NCI-H226 (cell line): ENCODE measurements at regions not wholly inside any gene's neighbourhood (a gene's known extent, or its start where the extent isn't known, plus 50 kb on each side); places are given as distances from the start of the nearest gene placed in this dataset.

Experiments
- DNase-seq: peaks from one replicate; pipeline ENCODE4 v3.0.0-alpha.2; 2015

DNA sequence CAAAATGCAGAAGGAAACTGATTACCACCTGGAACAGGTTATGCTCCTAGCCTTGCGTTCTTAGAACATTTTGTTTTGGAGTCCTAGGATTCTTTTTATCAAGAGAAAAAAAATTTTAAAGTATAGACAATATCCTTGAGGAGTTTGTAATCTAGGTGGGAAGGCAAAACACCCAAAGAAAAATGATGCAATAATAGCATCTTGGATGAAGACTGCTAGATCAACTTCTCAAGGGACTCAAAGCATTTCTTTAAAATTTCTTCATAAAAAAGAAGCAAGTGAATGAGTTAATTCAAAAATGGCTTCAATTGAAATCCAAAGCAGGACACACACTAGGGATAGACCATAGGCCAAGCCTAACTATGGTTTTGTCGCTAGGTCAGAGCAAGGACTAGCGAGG is 515.8 kb upstream of the ZFHX3 start:
- no peak for DNase-seq

DNA sequence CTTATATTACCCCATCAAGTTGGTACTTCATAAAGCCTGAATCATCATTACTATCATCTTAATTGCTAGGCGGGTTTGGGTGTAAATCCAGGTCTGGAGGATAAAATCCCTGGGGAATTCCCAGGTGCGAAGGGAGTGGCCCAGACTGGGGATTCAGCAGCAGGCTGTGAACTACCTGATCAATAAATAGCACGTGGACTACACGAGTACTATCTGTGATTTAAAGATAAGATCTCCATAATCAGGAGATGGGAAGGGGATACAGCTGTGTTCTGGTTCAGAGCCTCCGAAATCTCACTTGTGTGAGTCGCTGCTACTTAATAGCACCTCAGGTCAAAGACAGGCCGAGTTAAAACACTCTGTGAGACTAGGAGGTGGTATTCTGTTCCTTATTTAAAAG is 512.6 kb upstream of the ZFHX3 start:
- DNase-seq = no peak

DNA sequence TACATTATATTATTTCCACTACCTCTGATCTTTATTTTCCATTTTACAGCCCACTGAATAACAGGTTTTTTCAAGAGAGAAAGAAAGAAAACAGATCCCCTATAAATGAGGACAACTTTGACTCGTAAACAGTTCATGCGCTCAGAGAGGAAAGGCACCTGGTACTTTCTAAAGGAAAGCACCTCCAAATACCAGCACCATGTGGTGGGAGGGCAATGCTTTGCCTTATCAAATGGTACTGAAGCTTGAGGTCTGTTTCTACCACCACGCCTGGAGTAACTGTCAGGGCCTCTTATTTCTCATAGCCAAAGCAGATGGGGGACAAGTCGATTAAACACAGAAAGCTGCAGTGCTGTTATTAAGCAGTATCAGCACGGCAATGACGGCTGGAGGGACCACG is 510.3 kb upstream of the ZFHX3 start:
- no peak for DNase-seq

DNA sequence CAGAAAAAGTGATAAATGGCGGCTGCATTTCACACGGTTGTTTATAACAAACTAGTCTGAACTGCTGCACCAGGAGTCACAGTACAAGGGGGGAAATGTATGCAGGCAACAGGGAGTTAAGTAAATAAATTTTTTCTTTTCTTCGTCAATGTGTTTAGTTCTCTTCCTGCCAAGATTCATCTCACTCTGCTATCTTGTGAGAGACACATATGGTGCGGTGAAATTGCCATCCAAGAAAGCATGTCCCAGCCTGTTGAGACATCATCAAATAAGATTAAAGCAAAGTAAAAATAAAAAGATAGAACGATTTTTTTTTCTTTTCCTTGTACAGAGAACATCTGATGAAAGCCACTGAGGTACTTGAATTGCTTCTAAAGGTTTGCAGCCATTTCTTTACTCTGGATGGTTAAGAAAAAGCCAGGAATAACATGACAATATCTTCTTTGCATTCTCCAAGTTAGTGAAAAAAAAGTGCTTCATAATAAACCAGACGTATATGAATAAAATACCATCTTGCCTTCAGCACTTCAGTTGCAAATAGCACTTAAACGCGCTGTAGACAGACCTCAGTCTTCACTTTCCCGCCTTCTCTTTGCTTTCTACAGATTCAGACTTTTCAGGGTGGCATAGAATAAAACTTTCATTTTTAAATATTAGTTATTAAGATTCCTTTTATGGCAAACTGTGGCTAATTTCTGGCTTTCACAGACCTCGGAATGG is 506.2 kb upstream of the ZFHX3 start:
- DNase-seq = no peak

DNA sequence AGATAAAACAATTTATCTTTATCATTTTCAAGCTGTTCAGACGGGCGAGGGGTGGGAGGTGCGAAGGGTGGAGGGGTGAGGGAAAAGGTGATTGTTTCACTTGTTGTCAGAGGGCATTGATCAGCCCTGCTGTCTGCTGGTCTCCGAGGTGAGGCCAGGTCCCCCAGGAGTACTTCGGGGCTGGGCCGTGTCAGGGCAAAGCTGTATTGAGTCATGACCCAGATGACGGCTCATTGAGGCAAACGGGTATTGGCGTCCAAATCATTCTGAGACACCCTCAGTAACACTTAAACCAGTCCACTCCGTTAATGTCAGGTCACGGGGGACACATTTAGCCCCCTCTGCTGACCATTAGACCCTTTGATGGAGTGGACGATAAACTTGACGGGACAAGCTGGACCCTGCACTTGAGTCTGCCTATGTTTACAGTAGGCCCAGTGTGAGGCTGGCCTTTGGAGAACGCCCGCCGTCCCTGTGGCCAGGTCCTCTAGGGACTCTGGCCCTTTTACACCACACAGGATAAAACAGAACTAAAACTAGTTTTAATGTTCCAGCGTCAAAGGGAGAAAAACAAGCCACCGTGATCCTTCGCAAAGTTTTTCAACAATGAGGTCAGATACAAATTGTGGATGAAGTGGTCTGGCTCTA is 502.2 kb upstream of the ZFHX3 start:
- no peak for DNase-seq

DNA sequence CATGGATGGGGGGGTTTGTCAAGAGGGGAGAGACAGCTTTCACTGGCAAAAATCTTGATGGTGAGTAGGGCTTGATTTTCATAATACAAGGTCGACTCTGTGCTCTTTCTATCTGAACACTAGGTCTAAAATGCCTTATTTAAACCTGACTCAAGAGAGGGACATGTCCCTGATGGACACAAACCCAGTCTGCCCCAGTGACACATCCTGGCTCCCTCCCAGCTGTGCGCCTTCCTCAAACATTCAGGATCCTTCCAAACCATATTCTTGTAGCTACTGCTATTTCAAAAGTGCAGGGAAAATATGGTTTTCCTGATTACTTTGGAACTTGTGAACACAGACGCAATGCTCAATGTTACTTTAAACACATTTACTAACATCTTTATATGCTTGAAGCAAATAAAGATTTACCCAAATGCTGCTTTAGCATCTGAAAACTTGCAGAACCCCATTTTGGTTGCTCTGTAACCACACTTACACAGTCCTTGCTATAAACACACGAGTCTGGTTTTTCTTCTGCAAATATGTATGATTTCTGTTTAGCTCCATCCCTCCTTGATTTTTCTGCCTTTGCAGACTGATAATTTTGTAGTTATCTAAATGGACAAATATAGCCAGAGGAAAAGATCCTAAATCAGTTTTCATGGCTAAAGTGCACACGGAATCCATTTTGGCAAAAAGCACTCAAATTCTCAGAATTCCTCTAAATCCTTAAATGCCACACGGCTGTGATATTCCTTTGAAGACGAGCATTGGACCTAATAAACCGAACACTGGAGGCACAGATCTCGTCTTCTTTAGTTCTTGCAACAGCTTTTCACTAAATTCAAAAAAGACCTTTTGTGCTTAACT is 499.9 kb upstream of the ZFHX3 start:
- no peak for DNase-seq

DNA sequence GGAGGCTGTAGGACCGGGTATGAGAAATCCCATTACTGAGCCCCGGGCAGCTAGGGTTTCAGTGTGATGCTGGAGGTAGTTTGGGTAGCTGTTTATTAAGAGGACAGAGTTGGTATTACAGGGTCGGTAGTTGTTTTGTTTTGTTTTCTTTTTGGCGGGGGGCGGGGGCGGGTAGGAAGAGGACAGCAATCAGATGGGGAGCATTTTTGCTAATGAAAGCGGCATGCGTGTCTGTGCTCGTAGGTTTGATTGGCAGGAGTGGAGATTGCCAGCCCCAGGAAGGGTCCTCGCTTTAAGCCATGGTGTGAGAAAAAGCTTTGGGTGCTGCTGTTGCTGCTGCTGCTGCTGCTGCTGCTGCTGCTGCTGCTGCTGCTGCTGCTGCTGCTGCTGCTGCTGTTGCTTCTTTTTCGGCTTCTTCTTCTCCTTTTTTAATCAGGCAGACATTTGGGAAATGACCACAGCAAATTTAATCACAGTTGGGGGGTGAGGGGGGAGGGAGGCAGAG is 498.5 kb upstream of the ZFHX3 start:
- DNase-seq = no peak

DNA sequence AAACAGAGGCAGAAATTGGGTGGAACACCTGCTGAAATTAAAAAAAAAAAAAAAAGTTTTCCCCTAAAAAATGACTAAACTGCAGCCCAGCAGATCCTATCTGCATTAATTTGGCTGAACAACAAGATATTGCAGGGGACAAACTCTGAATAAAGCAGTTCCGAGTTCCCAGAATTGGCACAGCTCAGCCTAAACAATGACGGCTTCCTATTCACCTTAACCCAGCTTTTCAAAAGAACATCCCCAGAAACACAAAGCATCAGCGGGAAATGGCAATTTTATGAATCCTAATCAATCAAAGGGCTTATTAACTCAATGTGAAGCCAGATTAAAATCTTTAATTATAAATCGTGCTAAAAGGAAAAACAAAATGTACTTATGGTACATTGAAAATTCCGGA is 497.8 kb upstream of the ZFHX3 start:
- no peak for DNase-seq

DNA sequence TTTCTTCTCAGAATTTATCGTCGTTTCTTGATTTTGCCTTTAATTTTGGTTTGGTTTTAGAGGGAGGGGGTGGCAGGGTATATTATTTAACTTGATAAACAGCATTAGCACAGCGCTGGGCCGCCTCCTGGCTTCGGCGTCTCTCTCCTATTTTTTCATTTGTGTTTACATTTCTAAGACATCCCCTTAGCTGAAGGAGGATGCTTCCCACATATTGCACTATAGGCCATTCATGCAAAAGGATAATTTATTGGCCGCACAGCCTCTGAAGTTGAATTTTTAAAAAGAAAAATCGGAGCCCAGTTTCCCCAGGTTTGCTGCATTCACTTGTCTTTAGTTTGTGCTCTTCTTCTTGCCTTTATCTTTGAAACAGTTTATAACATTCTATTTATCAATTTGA is 497.4 kb upstream of the ZFHX3 start:
- DNase-seq = no peak

DNA sequence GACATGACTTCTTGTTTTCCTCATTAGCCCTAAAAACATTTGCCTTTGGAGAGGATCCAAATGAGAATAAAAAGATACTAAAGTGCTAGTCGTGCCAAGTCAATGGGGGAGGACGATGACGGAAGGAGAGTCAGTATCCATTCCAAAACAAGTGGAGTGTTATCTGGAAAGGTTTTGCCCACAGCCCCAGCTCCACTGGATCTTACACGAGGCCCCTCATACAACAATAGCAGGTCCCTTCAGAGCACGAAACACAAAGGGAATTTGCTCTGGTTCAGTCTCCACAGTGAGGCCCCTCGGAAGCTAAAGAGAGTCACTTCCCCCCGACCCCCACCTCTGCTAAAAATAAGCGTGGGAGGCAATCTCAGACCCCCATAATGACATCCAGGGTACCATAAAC is 496.9 kb upstream of the ZFHX3 start:
- DNase-seq = no peak

DNA sequence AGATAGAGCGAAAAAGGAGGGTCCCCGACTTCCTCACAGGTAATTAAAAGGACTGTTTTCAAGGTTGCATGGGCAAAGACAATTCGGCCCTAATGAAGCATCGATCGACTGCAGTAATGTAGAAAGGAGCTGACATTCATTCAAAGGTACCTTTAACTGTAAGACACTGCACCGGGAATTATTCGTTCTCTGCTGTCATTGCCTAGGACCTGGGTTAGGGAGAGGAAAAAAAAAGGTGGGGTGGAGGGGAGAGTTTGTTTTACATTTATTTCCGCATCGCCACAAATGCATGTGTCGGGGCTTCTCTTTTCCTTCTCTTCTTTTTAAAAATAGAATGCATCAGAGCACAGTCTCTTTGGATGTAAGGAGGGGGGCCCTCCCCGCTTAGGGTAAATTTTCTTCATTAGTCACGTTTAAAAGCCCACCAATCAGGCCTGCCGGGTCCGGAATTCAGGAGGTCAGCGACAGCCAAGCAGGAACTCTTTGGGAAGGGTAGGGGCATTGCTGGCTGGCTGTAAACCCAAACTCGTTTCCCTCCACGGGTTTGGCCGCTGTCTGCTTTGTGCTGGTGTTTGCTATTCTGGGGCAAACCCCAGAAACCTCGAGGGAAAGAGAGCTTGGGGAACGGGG is 496.2 kb upstream of the ZFHX3 start:
- no peak for DNase-seq

DNA sequence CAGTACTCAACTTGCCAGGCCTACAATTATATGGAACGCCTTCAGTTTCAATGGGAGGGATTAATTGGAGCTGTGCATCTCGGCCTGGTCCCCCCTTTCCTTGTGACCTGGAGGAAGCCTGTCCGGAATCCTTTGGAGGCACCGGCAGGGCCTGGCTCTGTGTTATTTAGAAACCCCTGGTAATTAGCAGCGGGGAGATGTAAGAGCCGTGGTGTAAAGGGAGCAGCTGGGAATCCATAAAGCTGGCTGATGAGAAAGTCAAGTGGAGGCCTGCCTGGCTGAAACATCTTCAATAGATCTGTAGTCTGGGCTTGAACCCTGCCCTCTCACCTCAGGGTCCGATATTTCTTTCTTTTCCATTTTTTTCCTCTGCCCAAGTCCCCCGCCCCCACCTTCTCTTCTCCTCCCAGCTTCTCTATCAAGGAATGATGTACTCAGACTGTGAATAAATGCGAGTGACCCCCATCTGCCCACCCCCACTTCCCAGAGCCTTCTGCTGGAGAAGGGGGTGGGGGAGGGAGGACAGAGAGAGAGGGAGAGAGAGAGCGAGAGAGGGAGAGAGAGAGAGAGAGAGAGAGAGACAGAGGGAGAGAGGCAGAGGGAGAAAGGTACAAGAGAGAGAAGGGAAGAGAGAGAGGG is 495.5 kb upstream of the ZFHX3 start:
- no peak for DNase-seq

DNA sequence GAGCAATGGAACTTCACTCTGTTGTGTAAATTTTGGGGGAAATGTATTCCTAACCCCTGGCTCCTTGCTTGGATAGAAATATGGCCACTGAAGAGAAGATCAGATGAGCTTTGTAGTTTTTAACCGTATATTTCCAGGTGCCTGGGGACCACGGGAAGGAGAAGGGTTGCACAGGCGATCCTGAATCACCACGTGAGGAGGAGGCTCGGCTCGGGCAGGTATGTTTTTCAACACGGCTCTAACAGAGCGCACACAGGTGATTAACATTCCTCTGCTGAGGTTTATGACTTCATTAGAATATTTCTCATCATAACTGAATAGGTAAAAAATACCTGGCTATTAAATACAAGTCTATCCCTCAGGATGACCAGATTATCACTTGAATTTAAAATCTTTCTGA is 495.0 kb upstream of the ZFHX3 start:
- no peak for DNase-seq

DNA sequence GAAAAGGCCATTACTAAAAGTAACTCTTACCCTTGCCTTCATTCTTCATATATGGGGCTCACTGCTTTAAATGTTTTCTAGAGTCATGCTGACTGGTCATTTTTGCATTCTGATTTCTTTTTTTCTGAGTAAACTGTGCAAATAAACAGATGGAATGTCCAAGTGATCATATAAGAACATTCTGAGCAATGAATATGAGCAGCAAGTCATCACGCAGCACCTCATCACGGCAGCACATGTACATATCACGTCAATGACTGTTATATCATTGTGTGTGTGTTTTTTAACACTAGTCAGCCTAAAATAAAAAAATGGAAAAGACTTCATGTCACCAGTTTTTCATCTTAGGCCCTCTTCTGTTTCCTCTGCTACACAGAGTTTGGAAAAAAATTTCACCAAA is 490.0 kb upstream of the ZFHX3 start:
- DNase-seq = no peak

DNA sequence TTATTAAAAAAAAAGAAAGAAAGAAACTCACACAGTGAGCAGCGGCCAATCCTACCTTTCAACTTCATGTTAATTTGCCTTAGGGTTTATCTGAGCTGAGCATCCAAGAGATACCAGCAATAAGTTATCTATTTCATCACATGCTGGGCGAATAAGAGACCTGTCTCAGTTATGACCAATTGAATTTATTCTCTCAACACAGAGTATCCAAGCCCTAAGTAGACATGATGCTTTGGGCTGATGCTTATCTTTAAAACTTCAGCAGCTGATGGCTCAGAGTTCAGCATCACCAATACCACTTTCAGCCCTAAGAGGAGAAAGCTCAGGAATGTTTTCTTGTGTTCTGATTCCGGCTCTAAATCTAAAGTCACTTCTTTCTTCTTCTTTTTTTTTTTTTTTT is 489.0 kb upstream of the ZFHX3 start:
- no peak for DNase-seq

DNA sequence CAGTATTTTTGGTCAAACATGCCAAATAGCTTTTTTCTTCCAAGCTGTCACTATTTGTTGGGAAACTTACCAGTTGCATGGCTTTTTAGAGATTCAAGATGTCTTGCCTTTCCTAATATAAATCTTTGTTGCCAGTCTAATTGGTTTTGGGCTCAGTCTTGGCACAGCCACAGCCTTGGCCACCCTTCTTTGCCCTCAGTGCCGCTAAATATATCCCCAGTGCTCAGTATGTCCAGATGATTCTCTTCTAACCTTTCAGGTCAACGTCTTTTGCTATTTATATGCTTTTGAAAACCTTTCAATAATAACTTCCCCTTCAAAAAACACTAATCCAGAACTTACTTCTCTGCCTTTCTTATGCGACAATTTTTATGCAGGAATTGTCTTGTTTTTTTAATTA is 483.1 kb upstream of the ZFHX3 start:
- no peak for DNase-seq

DNA sequence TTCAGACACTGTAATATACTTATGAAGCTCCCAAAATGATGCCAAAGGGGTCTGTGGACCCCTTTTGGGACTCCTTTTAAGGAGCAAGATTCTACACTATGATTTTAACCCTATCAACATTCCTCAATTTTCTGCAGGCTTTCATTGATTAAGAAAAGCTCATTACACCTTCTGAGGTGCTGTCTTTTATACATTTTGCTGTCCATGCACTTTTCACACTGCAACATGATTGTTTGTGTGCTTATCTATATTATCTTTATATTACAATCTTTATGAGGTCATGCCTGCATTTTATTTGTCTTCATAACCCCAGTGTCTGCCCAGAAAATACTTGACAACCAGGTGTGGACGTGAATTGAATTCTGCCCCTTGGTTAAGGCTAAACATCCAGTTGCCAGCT is 482.6 kb upstream of the ZFHX3 start:
- DNase-seq = no peak

DNA sequence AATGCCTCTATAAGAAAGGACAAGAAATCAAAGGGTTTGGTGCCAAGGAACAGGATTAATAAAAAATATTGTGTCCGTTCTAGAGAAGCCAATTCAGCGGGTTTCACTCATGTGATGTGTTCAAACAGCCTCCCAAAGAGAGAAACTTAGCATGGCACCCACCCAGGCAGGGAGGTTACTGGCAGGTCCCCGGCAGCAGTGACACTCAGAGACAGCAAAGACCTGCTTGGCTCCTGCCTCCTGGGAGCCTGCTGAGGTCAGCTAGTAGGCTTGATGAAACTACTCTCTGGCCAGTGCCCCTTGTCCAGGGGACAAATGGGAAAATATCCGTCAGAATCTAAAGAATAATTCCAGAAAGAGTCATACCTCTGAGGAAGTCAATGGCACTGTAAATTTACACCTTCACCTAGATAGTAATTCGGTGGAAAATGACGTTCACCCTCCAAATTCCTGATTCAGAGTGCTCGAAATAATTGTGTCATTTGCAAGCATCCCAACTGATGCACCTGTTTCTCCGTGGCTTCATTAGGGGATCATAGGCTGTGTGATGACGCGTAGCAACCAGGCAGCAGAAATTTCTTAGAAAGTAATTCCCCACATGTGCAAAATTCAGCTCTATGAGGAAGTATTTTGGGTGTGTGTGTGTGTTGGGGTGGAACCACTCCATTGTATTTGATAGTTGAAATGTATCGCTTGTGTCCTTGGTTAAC is 481.5 kb upstream of the ZFHX3 start:
- DNase-seq = no peak

DNA sequence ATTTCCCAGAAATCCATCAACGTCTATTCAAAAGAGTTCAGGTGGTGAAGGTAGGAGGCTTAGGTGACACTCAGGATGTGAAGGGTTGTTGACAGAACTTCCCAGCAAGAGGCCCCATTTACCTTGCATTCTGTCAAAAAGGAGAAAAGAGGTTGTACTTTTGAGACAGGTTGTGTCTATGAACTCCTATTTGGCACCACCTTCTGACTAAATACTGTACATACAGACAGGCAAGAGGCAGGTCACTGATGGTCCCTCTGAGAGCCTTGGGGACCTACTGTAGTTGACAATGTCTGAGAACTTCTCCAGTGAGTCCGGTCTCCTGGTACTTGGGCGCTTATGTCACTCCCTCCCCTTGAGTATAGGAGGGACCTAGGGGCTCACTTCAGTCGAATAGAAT is 479.3 kb upstream of the ZFHX3 start:
- DNase-seq = no peak

DNA sequence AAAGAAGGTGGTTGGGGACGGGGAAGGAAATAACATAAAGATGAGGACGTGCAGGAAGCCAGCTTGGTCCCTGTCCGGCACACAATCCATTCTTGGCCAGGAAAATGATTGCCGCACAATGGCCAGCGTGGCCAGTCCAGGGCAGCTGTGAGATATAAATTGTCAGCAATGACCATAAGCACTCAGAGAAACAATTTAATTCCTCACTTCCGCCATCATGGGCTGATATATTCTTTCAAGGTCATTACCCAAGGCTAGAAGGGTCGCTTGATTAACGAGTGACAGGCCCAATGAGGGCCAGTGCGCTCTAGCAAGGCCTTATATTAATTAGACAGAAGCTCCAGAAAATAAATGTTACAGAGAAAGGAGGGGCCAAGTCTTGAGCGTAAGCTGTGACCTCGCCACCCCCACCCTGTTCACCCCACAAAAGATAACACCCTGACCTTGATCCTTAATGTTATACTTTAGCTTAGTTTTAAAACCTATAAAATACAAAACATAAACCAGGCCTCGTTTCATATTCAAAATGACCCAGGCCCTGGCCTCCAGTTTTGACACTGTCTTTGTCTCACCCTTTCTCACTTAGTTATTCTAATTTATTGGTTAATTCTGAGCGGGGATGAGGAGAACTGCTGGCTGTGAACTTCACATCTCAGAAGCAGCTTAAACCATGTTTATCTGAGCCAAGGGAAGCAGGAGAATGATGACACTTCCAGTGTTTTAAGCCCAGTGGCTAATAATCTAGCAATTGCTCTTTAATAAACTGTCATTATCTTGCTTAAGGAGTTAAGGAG is 478.3 kb upstream of the ZFHX3 start:
- DNase-seq = no peak

DNA sequence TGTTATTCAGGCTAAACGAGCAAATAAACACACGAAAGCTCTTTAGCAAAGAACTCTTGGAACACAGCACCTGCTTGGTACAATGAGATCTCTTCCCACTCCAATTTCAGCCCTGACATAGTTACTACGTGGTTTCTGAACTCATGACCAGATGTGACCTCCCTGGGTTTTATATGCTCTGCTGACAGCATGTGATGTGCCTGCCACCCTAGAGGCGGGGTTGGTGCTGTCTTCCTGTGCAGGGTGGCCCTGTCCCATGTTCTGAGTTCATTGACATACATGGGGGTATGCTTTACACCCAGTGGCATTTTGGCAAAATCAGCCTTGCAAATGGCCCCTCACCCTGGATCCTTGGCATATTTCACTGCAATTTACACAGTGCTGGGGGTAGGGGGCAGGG is 475.3 kb upstream of the ZFHX3 start:
- no peak for DNase-seq
